GM12878 (cell line): ENCODE measurements at regions not wholly inside any gene's neighbourhood (a gene's known extent, or its start where the extent isn't known, plus 50 kb on each side); places are given as distances from the start of the nearest gene placed in this dataset.

Experiments used
- ATAC-seq: fragments of 200-7000 bp; cut with Tn5 transposase; 3 replicates; pipeline ENCODE4 v1.9.1; 2020; ENCODE audit warnings: mild to moderate bottlenecking, moderate library complexity
- BruUV-seq: library from RNA; stranded (reverse); fragments of 400-500 nt; replicated peaks from 2 replicates; lab custom pipeline; 2021; lab: Mats Ljungman, UMichigan
- CTCF ChIA-PET: fragments of 300-600 bp; sonication (Branson Sonifier 250); formaldehyde crosslinking; extraction: SDS; loops from one replicate; lab custom pipeline; 2021; ENCODE audit warnings: inconsistent platforms; lab: Yijun Ruan, JAX
- POLR2A ChIA-PET: fragments of 350-600 bp; formaldehyde crosslinking; extraction: SDS; loops from one replicate; lab custom pipeline; 2021; ENCODE audit warnings: inconsistent platforms; lab: Charles Lee
- RAD21 ChIA-PET: fragments of 300-600 bp; sonication (Branson Sonifier 250); formaldehyde crosslinking; loops from one replicate; lab custom pipeline; 2023; ENCODE audit warnings: antibody characterized with exemption; ENCODE audit not compliant: unreplicated experiment; lab: Charles Lee
- SMC1A ChIA-PET: fragments of 300-600 bp; sonication (Branson Sonifier 250); formaldehyde crosslinking; loops from one replicate; lab custom pipeline; 2023; ENCODE audit not compliant: unreplicated experiment, uncharacterized antibody; lab: Charles Lee
- DNase-seq: peaks from one replicate; pipeline ENCODE4 v3.0.0-alpha.2; 2011; ENCODE audit warnings: low read depth, low spot score
- FAIRE-seq: peaks from 3 replicates; lab custom pipeline; 2011; peaks lifted over from hg19 to GRCh38; lab: Jason Lieb, UNC
- H2AFZ ChIP-seq: 2 replicates; pipeline ENCODE4 v1.6.0; 2011; ENCODE audit warnings: low read depth, low read length, control low read depth; ENCODE audit not compliant: control insufficient read depth
- H3K27ac ChIP-seq: 2 replicates; pipeline ENCODE4 v1.5.1; 2011; ENCODE audit warnings: control low read depth; ENCODE audit not compliant: control insufficient read depth, insufficient read depth
- H3K27me3 ChIP-seq, 2 experiments: replicated peaks in 1 of 2; 2 replicates each; pipeline versions ENCODE4 v1.6.0 to v1.6.1; 2011; ENCODE audit warnings: low read length in 1 of 2; ENCODE audit not compliant: control insufficient read depth in 2 of 2, insufficient read depth in 2 of 2
- H3K36me3 ChIP-seq, 2 experiments: 2 replicates each; pipeline ENCODE4 v1.5.1; 2011; ENCODE audit warnings: low read length in 1 of 2; ENCODE audit not compliant: control insufficient read depth in 2 of 2, insufficient read depth in 2 of 2
- H3K4me1 ChIP-seq: 2 replicates; pipeline ENCODE4 v1.6.1; 2011; ENCODE audit warnings: mild to moderate bottlenecking, low read length, moderate library complexity, mixed read lengths; ENCODE audit not compliant: control insufficient read depth, insufficient read depth
- H3K4me2 ChIP-seq: 2 replicates; pipeline ENCODE4 v1.6.0; 2011; ENCODE audit warnings: control low read depth; ENCODE audit not compliant: control insufficient read depth, insufficient read depth
- H3K4me3 ChIP-seq: fragments of 200-600 bp; sonication (generic); 2 replicates; pipeline ENCODE4 v1.5.1; 2016
- H3K79me2 ChIP-seq: 2 replicates; pipeline ENCODE4 v1.6.0; 2011; ENCODE audit warnings: low read length; ENCODE audit not compliant: control insufficient read depth, insufficient read depth
- H3K9ac ChIP-seq: 2 replicates; pipeline ENCODE4 v1.8.0; 2011; ENCODE audit warnings: low read length, control low read depth, mixed read lengths; ENCODE audit not compliant: control insufficient read depth, insufficient read depth
- H3K9me3 ChIP-seq: replicated peaks from 3 replicates; pipeline ENCODE4 v1.5.1; 2011; ENCODE audit warnings: mild to moderate bottlenecking, low read length; ENCODE audit not compliant: control insufficient read depth, insufficient read depth
- H4K20me1 ChIP-seq: 2 replicates; pipeline ENCODE4 v1.6.0; 2011; ENCODE audit not compliant: control insufficient read depth, insufficient read depth
- MAX ChIP-seq: IDR thresholded peaks from 2 replicates; pipeline ENCODE4 v1.6.1; 2012; ENCODE audit warnings: low read depth, low read length, improper control_type of control experiment
- NR2C1 ChIP-seq: fragments of 450-650 bp; IDR thresholded peaks from 2 replicates; pipeline ENCODE4 v1.6.1; 2017; ENCODE audit warnings: antibody characterized with exemption, mild to moderate bottlenecking, moderate library complexity
- NR2C2 ChIP-seq: IDR thresholded peaks from 2 replicates; pipeline ENCODE4 v1.6.1; 2011; ENCODE audit warnings: borderline replicate concordance, low read depth; ENCODE audit not compliant: control insufficient read depth, insufficient read length
- POLR2AphosphoS5 ChIP-seq: IDR thresholded peaks from 2 replicates; pipeline ENCODE4 v1.6.1; 2011; ENCODE audit warnings: mild to moderate bottlenecking, low read length, inconsistent platforms
- WGBS: methylation state at CpG from one replicate; pipeline ENCODE4 v1.1.6; 2016; ENCODE audit warnings: low lambda C conversion rate; ENCODE audit not compliant: insufficient replicate concordance, insufficient coverage; ENCODE audit errors: missing lambda C conversion rate; 5-methylcytosine and 5-hydroxymethylcytosine counted together
- in situ Hi-C: fragments of 300-500 bp; cut with MboI; formaldehyde crosslinking; loops from 9 replicates; pipeline ENCODE4 v1.14.3; 2018; ENCODE audit warnings: mixed read lengths
- intact Hi-C: fragments of 100-400 bp; cut with micrococcal nuclease; formaldehyde crosslinking; loops from one replicate; pipeline ENCODE4 v1.14.2; 2022; ENCODE audit not compliant: unreplicated experiment
- TF ChIP-seq, protein P1 (sequence below): IDR thresholded peaks from 2 replicates; pipeline ENCODE4 v1.6.1; 2011; ENCODE audit warnings: mild to moderate bottlenecking, low read depth, low read length, moderate library complexity; ENCODE audit not compliant: insufficient replicate concordance
- TF ChIP-seq, protein P2 (sequence below): fragments of 450-650 bp; IDR thresholded peaks from 2 replicates; pipeline ENCODE4 v1.6.1; 2017; ENCODE audit warnings: antibody characterized with exemption, mild to moderate bottlenecking, moderate library complexity

GRCh38 chr4:65917486-65917885, 247.2 kb upstream of the EPHA5 start (continued):
- TF ChIP-seq, protein P1, sequence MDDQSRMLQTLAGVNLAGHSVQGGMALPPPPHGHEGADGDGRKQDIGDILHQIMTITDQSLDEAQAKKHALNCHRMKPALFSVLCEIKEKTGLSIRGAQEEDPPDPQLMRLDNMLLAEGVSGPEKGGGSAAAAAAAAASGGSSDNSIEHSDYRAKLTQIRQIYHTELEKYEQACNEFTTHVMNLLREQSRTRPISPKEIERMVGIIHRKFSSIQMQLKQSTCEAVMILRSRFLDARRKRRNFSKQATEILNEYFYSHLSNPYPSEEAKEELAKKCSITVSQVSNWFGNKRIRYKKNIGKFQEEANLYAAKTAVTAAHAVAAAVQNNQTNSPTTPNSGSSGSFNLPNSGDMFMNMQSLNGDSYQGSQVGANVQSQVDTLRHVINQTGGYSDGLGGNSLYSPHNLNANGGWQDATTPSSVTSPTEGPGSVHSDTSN = no peak
- no peak for TF ChIP-seq MAX
- TF ChIP-seq POLR2AphosphoS5 = no peak
- no peak for TF ChIP-seq NR2C1
- no peak for TF ChIP-seq NR2C2

DNA sequence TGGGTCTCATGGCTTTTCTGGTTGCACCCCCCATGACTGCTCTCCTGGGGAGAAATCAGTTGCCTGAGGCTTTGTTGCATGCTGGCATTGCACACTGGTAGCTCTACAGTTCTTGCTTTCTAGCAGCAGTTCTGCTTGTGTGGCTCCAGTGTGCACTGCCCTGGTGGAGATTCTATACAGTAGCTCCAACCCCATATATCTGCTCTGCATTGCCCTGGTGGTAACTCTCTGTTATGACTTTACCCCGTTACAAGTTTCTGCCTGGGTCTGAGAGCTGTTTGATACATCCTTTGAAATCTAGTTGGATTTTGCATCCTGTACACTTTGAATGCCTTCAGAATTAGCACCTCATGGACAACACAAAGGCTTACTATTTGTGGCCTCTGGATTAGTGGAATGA, 241.4 kb upstream of the EPHA5 start:
- H3K4me3 ChIP-seq = no peak overlapping the region
- no peak for FAIRE-seq
- ChIA-PET POLR2A (no interaction called here), SMC1A (no interaction called here), RAD21 (no interaction called here), CTCF (no interaction called here)
- H2AFZ ChIP-seq = no peak overlapping the region
- no peaks in the 10 kb centered on the region for H3K9me3 ChIP-seq
- H3K36me3 ChIP-seq = no peaks in the 10 kb centered on the region
- H3K27ac ChIP-seq = no peak overlapping the region
- TF ChIP-seq, protein P2, sequence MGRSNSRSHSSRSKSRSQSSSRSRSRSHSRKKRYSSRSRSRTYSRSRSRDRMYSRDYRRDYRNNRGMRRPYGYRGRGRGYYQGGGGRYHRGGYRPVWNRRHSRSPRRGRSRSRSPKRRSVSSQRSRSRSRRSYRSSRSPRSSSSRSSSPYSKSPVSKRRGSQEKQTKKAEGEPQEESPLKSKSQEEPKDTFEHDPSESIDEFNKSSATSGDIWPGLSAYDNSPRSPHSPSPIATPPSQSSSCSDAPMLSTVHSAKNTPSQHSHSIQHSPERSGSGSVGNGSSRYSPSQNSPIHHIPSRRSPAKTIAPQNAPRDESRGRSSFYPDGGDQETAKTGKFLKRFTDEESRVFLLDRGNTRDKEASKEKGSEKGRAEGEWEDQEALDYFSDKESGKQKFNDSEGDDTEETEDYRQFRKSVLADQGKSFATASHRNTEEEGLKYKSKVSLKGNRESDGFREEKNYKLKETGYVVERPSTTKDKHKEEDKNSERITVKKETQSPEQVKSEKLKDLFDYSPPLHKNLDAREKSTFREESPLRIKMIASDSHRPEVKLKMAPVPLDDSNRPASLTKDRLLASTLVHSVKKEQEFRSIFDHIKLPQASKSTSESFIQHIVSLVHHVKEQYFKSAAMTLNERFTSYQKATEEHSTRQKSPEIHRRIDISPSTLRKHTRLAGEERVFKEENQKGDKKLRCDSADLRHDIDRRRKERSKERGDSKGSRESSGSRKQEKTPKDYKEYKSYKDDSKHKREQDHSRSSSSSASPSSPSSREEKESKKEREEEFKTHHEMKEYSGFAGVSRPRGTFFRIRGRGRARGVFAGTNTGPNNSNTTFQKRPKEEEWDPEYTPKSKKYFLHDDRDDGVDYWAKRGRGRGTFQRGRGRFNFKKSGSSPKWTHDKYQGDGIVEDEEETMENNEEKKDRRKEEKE = no peak
- H3K9ac ChIP-seq = no peak overlapping the region
- H3K79me2 ChIP-seq = no peaks in the 10 kb centered on the region
- intact Hi-C loops (no loop called here), in situ Hi-C loops (no loop called here)
- no peaks in the 10 kb centered on the region for H3K27me3 ChIP-seq
- DNase-seq = no peak
- H3K4me2 ChIP-seq = no peak overlapping the region
- ATAC-seq = 0 out of 3 replicates have a peak, but pooled peaks have one; percentile 22
- H3K4me1 ChIP-seq = no peaks in the 10 kb centered on the region
- H4K20me1 ChIP-seq = no peaks in the 10 kb centered on the region
- no TSS peak for BruUV-seq
- WGBS = 0% methylated on average over 1 of the region's 1 CpG
